ENCODE measurements at regions not wholly inside any gene's neighbourhood (a gene's known extent, or its start where the extent isn't known, plus 50 kb on each side); places are given as distances from the start of the nearest gene placed in this dataset.
A peak's percentile ranks its signal among the peaks of the same experiment; 100 is the strongest.

DNA sequence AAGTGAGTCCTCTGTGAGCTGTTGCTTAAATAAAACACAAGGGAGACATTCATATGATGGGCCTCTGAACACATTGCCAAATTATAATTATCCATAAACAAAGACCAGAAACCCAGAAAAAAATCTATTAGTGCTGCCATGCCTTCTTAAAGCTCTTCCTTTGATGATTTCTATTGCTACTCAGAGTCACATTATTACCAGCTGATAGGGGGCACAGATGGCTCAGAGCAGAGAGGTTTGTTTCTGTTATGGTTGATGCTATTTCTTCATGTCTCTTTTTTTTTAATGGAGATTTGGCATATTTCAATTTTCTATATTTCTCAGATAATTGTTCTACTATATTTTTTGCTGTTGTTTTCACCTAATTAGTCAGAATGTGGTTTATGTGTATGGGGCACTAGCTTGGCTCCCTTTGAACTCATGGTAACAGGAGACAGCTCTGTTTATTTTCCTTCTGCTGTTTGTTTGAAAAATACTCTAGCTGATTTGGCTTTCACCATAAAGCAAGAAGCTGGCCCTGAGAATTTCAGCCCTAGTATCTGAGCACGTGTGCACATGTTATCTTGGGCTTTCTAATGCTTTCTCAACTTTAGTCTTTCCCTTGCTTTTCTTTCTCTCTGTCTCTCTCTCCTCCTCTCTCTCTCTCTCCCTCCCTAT lies 568.8 kb downstream of the PPARGC1A start:
- Histone ChIP-seq H3K4me1 (ENCODE audit: control insufficient read depth, insufficient read depth, low read length, unreplicated experiment) (peaks cover 14% of the 10 kb centered on the region), H2AFZ (ENCODE audit: low read length, unreplicated experiment) (no peak overlapping the region), H3K79me2 (ENCODE audit: control insufficient read depth, insufficient read depth, low read length, unreplicated experiment) (no peaks in the 10 kb centered on the region), H3K36me3 (ENCODE audit: insufficient read depth, low read length) (no peaks in the 10 kb centered on the region), H3K27me3 (ENCODE audit: insufficient read depth, low read length) (no peaks in the 10 kb centered on the region), H3K27ac (ENCODE audit: low read depth, low read length) (no peak overlapping the region), H3K4me3 (ENCODE audit: low read depth, low read length) (no peak overlapping the region)

DNA sequence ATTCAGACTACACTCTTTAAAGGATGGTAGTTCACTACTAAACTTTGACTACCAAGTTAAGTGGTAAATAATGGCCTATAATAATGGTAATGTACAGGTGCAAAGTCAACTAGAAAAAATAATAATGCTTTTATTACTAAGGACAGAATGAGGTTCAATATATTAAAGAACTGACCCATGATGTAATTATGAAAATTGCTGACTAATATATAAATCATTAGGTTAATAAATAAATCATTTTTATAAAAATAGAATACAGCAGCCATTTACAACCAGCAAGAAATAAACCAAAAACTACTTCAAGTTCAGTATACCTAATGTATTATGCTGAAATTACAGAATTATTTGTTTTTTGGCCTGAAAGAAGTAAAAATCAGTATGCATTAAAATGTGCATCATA lies 577.2 kb downstream of the PPARGC1A start:
- Histone ChIP-seq H3K27ac (ENCODE audit: low read depth, low read length) (no peak overlapping the region), H3K27me3 (ENCODE audit: insufficient read depth, low read length) (no peaks in the 10 kb centered on the region), H3K4me1 (ENCODE audit: control insufficient read depth, insufficient read depth, low read length, unreplicated experiment) (no peaks in the 10 kb centered on the region), H3K4me3 (ENCODE audit: low read depth, low read length) (no peak overlapping the region), H3K79me2 (ENCODE audit: control insufficient read depth, insufficient read depth, low read length, unreplicated experiment) (no peaks in the 10 kb centered on the region), H2AFZ (ENCODE audit: low read length, unreplicated experiment) (no peak overlapping the region), H3K36me3 (ENCODE audit: insufficient read depth, low read length) (no peaks in the 10 kb centered on the region)

DNA sequence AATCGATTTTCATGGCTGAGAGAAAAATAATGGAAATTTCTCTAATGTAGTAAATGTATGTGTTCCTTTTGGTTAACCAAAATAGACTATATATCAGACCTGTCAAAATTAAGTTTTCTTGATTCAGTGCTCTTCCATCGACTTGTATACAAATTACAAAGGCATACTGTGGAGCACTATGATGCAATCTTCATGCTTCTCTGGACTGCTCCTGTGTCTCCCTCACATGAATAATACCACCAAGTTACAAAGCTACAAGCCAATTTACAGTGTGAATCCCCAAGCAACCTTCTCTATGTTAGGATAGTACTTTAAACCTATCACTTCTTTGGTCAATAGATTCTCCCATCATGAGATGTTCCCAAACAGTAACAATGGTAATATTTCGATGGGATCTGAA lies 577.9 kb downstream of the PPARGC1A start:
- Histone ChIP-seq H3K27me3 (ENCODE audit: insufficient read depth, low read length) (no peaks in the 10 kb centered on the region), H3K4me1 (ENCODE audit: control insufficient read depth, insufficient read depth, low read length, unreplicated experiment) (no peaks in the 10 kb centered on the region), H3K79me2 (ENCODE audit: control insufficient read depth, insufficient read depth, low read length, unreplicated experiment) (no peaks in the 10 kb centered on the region), H2AFZ (ENCODE audit: low read length, unreplicated experiment) (no peak overlapping the region), H3K4me3 (ENCODE audit: low read depth, low read length) (no peak overlapping the region), H3K36me3 (ENCODE audit: insufficient read depth, low read length) (no peaks in the 10 kb centered on the region), H3K27ac (ENCODE audit: low read depth, low read length) (no peak overlapping the region)

DNA sequence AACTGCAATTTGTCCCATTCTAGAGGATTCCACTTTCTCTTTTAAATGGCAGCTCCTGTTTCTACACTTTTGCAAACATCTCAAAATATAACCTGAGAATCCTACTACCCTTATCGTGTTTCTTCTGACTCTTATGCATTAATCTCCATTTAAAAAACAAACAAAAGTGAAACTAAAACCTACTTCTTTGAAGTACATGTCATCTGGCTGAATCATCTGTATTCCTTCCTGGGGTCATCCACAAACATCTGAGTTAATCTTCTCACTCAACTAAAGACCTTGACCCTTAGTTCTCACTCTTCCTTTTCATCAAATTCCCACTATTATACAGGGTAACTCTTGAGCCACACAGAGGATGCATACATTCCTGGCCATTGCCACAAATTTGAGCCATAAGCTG lies 584.8 kb downstream of the PPARGC1A start:
- Histone ChIP-seq H3K36me3 (ENCODE audit: insufficient read depth, low read length) (no peaks in the 10 kb centered on the region), H3K4me1 (ENCODE audit: control insufficient read depth, insufficient read depth, low read length, unreplicated experiment) (no peaks in the 10 kb centered on the region), H3K27me3 (ENCODE audit: insufficient read depth, low read length) (no peaks in the 10 kb centered on the region), H2AFZ (ENCODE audit: low read length, unreplicated experiment) (peak overlapping the region; percentile 91), H3K27ac (ENCODE audit: low read depth, low read length) (peak overlapping the region; percentile 27; the same call in 1 of the 2 replicates), H3K79me2 (ENCODE audit: control insufficient read depth, insufficient read depth, low read length, unreplicated experiment) (no peaks in the 10 kb centered on the region), H3K4me3 (ENCODE audit: low read depth, low read length) (peak overlapping the region; percentile 53)

DNA sequence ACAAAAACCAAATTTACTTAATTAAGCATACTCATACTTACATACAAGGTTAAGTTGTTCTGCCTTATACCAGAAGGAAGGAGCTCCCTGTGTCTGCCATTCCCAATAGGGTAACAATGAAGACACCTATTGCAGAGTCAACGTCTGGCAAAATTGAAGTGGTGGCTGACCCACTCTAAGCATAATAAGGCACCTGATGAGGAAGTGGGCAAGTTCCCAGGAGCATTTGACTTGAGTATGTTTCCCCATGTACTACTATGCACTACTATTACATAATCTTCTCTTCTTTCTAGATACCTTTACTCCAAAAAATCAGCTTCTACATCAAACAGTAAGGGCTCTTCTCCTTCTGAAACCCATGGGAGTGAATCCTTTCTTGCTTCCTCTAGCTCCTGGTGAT lies 591.5 kb downstream of the PPARGC1A start:
- H3K27me3 ChIP-seq (ENCODE audit: insufficient read depth, low read length): no peaks in the 10 kb centered on the region
- no peaks in the 10 kb centered on the region for H3K4me1 ChIP-seq (ENCODE audit: control insufficient read depth, insufficient read depth, low read length, unreplicated experiment)
- no peak overlapping the region for H3K27ac ChIP-seq (ENCODE audit: low read depth, low read length)
- H2AFZ ChIP-seq (ENCODE audit: low read length, unreplicated experiment): no peak overlapping the region
- no peak overlapping the region for H3K4me3 ChIP-seq (ENCODE audit: low read depth, low read length)
- no peaks in the 10 kb centered on the region for H3K79me2 ChIP-seq (ENCODE audit: control insufficient read depth, insufficient read depth, low read length, unreplicated experiment)
- no peaks in the 10 kb centered on the region for H3K36me3 ChIP-seq (ENCODE audit: insufficient read depth, low read length)

DNA sequence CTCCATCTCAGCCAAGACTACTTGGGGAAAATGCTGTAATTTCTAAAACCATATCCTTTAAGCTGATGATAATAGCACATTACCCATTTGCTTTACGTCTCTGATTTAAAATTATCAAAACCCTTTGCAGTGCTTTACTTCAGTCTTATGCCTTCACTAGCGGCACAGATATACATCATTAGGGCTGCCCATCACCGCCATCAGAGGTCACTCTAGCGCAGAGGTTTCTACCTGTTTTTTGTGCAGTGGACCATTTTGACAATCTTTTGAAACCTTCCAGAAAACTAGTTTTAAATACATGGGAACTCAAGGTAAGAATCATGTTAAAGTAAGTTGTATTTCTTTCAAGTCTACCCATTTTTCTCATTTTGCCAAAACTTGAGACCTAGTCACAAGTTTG lies 592.5 kb downstream of the PPARGC1A start:
- Histone ChIP-seq H3K4me3 (ENCODE audit: low read depth, low read length) (no peak overlapping the region), H3K27ac (ENCODE audit: low read depth, low read length) (no peak overlapping the region), H3K36me3 (ENCODE audit: insufficient read depth, low read length) (no peaks in the 10 kb centered on the region), H3K4me1 (ENCODE audit: control insufficient read depth, insufficient read depth, low read length, unreplicated experiment) (no peaks in the 10 kb centered on the region), H2AFZ (ENCODE audit: low read length, unreplicated experiment) (no peak overlapping the region), H3K79me2 (ENCODE audit: control insufficient read depth, insufficient read depth, low read length, unreplicated experiment) (no peaks in the 10 kb centered on the region), H3K27me3 (ENCODE audit: insufficient read depth, low read length) (no peaks in the 10 kb centered on the region)

DNA sequence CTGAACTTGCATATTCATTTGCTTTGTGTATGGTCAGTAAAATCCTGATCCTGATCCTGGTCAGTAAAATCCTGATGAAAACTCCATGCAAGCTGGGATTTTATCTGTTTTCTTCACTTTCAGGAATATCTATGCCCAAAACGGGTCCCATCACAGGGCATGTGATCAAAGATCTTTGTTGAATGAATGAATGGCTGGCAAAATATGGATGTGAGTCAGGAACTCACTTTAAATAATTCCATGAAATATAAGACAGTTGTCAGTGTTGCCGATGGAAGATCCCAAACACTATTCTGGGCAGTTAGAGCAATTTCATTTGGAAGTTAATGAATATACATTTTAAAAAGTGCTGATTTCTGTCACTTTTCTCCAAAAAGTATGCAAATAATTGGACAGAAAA lies 598.4 kb downstream of the GBA3 start:
- H3K4me3 ChIP-seq (ENCODE audit: low read depth, low read length): no peak overlapping the region
- no peaks in the 10 kb centered on the region for H3K36me3 ChIP-seq (ENCODE audit: insufficient read depth, low read length)
- H2AFZ ChIP-seq (ENCODE audit: low read length, unreplicated experiment): peak overlapping the region; percentile 48
- H3K27me3 ChIP-seq (ENCODE audit: insufficient read depth, low read length): no peaks in the 10 kb centered on the region
- H3K27ac ChIP-seq (ENCODE audit: low read depth, low read length): no peak overlapping the region
- no peaks in the 10 kb centered on the region for H3K4me1 ChIP-seq (ENCODE audit: control insufficient read depth, insufficient read depth, low read length, unreplicated experiment)
- H3K79me2 ChIP-seq (ENCODE audit: control insufficient read depth, insufficient read depth, low read length, unreplicated experiment): no peaks in the 10 kb centered on the region

DNA sequence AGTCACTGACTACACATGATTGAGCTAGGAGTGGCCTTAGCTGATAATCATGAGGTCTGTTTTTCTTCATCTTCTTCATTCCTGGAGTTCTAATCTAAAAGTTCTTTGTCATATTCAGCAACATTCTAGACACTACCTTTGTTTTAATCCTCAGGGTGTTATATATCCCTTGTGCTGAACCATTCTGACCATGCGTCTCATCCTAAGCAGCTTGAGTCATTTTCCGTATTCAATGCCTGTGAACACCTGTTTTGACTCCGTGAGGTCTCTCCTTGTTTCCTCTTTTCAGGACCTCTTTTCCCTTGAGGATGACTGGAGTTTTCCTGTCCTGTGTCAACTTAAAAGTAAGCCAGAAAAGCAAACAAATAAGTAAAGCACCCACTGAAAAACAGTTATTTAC lies 597.9 kb downstream of the GBA3 start:
- Histone ChIP-seq H3K79me2 (ENCODE audit: control insufficient read depth, insufficient read depth, low read length, unreplicated experiment) (no peaks in the 10 kb centered on the region), H2AFZ (ENCODE audit: low read length, unreplicated experiment) (peak overlapping the region; percentile 57), H3K36me3 (ENCODE audit: insufficient read depth, low read length) (no peaks in the 10 kb centered on the region), H3K4me3 (ENCODE audit: low read depth, low read length) (no peak overlapping the region), H3K27me3 (ENCODE audit: insufficient read depth, low read length) (no peaks in the 10 kb centered on the region), H3K27ac (ENCODE audit: low read depth, low read length) (no peak overlapping the region), H3K4me1 (ENCODE audit: control insufficient read depth, insufficient read depth, low read length, unreplicated experiment) (no peaks in the 10 kb centered on the region)

DNA sequence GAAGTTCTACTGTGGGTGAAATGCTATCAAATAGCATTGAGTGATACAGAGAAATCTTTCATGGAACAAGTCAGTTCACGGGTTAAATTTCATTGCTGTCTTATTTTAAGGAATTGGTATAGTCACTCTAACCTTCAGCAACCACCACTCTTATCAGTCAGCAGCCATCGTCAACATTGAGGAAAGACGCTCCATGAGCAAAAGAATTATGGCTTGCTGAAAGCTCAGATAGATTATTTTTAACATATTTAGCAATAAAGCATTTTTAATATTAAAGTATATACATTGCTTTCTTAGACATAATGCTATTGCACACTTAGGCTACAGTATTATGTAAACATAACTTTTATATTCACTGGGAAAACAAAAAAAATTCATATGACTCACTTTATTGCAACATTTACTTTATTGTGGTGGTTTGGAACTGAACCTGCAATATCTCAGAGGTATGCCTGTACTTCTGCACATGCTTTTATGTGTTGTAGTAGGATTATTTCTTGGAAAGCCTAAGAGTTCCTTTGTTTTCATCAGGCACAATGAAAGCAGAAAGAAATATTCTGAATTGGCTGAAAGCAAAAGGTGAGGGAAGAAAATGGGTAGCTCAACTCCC lies 586.7 kb downstream of the GBA3 start:
- H3K27ac ChIP-seq (ENCODE audit: low read depth, low read length): no peak overlapping the region
- H3K36me3 ChIP-seq (ENCODE audit: insufficient read depth, low read length): no peaks in the 10 kb centered on the region
- H3K79me2 ChIP-seq (ENCODE audit: control insufficient read depth, insufficient read depth, low read length, unreplicated experiment): no peaks in the 10 kb centered on the region
- no peak overlapping the region for H2AFZ ChIP-seq (ENCODE audit: low read length, unreplicated experiment)
- H3K4me1 ChIP-seq (ENCODE audit: control insufficient read depth, insufficient read depth, low read length, unreplicated experiment): no peaks in the 10 kb centered on the region
- H3K27me3 ChIP-seq (ENCODE audit: insufficient read depth, low read length): no peaks in the 10 kb centered on the region
- H3K4me3 ChIP-seq (ENCODE audit: low read depth, low read length): no peak overlapping the region

DNA sequence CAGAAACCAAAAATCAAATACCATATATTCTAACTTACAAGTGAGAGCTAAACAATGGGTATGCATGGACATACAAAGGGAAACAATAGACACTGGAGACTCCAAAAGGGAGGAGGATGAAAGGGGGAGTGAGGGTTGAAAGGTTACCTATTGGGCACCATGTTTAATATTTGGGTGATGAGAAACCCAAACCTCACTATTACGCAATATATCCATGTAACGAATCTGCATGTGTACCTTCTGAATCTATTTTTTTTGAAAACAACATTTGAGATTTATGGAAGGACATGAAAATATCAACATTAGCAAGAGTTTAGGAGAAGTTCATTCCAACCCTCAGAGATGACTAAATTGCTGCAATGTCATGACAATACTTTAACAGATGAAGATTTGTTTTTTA lies 586.1 kb downstream of the GBA3 start:
- no peak overlapping the region for H3K27ac ChIP-seq (ENCODE audit: low read depth, low read length)
- H3K79me2 ChIP-seq (ENCODE audit: control insufficient read depth, insufficient read depth, low read length, unreplicated experiment): no peaks in the 10 kb centered on the region
- no peaks in the 10 kb centered on the region for H3K36me3 ChIP-seq (ENCODE audit: insufficient read depth, low read length)
- H3K4me3 ChIP-seq (ENCODE audit: low read depth, low read length): no peak overlapping the region
- no peaks in the 10 kb centered on the region for H3K27me3 ChIP-seq (ENCODE audit: insufficient read depth, low read length)
- no peaks in the 10 kb centered on the region for H3K4me1 ChIP-seq (ENCODE audit: control insufficient read depth, insufficient read depth, low read length, unreplicated experiment)
- no peak overlapping the region for H2AFZ ChIP-seq (ENCODE audit: low read length, unreplicated experiment)

DNA sequence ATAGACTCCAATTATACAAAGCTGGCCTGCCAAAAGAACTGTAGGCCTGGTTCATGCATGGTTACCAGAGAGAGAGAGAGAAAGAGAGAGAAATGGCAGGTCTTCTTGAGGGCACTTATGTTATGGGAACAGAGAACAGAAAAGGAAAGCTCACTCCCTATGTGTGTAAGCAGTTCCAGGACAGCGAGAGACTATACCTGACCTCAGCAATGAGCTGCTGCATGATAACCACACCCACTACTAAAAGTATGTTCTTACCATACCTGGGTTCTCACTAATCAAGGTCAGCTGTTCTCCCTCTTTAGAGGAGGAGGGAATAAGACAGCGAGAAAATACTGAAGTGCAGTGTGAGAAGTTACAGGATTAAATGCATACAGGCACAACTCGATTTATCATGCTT lies 583.3 kb downstream of the GBA3 start:
- Histone ChIP-seq H3K4me1 (ENCODE audit: control insufficient read depth, insufficient read depth, low read length, unreplicated experiment) (no peaks in the 10 kb centered on the region), H3K4me3 (ENCODE audit: low read depth, low read length) (no peak overlapping the region), H2AFZ (ENCODE audit: low read length, unreplicated experiment) (no peak overlapping the region), H3K36me3 (ENCODE audit: insufficient read depth, low read length) (no peaks in the 10 kb centered on the region), H3K79me2 (ENCODE audit: control insufficient read depth, insufficient read depth, low read length, unreplicated experiment) (no peaks in the 10 kb centered on the region), H3K27ac (ENCODE audit: low read depth, low read length) (no peak overlapping the region), H3K27me3 (ENCODE audit: insufficient read depth, low read length) (no peaks in the 10 kb centered on the region)

Measured in ACC112 (cell line).